ENCODE measurements at regions not wholly inside any gene's neighbourhood (a gene's known extent, or its start where the extent isn't known, plus 50 kb on each side); places are given as distances from the start of the nearest gene placed in this dataset.

- TF ChIP-seq CTCF (IDR thresholded peaks at IDR 0.05) (no peak), POLR2A (IDR thresholded peaks at IDR 0.05) (no peak)
These were observed 220.2 kb upstream of the APCDD1 start for GRCh38 chr18:10234281-10234680.

Data from prostate gland (tissue), 2 donors.